Fibroblast of villous mesenchyme (primary cell): ENCODE measurements at regions not wholly inside any gene's neighbourhood (a gene's known extent, or its start where the extent isn't known, plus 50 kb on each side); places are given as distances from the start of the nearest gene placed in this dataset.

Experiments used
- DNase-seq: peaks from one replicate; pipeline ENCODE4 v3.0.0-alpha.2; 2010; ENCODE audit warnings: low read depth
- H3K4me3 ChIP-seq: 2 replicates; pipeline ENCODE4 v1.5.1; 2011; ENCODE audit warnings: low read depth, mild to moderate bottlenecking, low read length
- TF ChIP-seq, protein P1 (sequence below): IDR thresholded peaks from 2 replicates; pipeline ENCODE4 v1.5.1; 2012; ENCODE audit warnings: low read depth, mild to moderate bottlenecking, low read length; ENCODE audit not compliant: insufficient read depth

DNA sequence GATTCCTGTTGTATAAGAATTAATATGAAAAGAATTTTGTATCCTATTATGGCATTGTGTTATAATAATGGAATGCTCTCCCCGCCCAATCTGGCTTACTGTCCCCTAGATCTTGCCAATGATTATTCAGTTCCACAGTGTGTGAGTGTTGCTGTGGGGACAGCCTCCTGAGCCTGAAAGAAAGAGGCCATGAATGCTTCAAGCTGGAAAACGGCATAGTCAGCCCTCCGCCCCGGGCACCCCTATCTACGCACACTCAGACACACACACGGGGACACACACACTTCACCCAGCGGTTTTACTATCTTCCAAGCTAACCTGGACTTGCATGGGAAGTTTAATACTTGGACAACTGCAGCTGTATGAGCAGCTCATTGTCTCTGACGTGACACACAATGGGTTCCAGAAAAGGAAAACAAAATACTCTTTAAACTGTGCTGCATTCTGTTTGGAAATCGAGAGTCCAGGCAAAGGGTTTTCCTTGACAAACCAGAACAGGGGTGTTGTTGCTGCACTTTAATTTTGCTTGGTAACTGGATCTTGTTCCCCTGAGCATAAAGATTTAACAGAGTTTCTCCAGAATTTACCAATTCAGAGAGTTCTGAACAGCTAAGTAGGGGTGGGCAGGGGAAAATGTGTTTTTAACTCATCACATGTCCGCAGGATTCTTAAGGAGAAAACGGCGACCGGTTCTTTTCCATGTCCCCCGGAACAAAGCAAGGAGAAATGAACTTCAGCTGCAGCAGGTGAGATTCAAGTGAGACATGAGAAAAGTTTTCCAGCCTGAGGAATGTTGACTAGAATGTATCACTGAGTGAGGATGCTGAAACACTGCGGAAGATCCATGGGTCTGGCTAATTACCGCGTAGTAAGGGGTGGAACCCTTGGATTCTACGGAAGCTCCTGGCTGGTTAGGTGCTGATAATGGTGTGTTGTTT is 472.9 kb downstream of the FOXO1 start:
- no peak for DNase-seq
- TF ChIP-seq, protein P1, sequence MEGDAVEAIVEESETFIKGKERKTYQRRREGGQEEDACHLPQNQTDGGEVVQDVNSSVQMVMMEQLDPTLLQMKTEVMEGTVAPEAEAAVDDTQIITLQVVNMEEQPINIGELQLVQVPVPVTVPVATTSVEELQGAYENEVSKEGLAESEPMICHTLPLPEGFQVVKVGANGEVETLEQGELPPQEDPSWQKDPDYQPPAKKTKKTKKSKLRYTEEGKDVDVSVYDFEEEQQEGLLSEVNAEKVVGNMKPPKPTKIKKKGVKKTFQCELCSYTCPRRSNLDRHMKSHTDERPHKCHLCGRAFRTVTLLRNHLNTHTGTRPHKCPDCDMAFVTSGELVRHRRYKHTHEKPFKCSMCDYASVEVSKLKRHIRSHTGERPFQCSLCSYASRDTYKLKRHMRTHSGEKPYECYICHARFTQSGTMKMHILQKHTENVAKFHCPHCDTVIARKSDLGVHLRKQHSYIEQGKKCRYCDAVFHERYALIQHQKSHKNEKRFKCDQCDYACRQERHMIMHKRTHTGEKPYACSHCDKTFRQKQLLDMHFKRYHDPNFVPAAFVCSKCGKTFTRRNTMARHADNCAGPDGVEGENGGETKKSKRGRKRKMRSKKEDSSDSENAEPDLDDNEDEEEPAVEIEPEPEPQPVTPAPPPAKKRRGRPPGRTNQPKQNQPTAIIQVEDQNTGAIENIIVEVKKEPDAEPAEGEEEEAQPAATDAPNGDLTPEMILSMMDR, result no peak
- no peak overlapping the region for H3K4me3 ChIP-seq

DNA sequence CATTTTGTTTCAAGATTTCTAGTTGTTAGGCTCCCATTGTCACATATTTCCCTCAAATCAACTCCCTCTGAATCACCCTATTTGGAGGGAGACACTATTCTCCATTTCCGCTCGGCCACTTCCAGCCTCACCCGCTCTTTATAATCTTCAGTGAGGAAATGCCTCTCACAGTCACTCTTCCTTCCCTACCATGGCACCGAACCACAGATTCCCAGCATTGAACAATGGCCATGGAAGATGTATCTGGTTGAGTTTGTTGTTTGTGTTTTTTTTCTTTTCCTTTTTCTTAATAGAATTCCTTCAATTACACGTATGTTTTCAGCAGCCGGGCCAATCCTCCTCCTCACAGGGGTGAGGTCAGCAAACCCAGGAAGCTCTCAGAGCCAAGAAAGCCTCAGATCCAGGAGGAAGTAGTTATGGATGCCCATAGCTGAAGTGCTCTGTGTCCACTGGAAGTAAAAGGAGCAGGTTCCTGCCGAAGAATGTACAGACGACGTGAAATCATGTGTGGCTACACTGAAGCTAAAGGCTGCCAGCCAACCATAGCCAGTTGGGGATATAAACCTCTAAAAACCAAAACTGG is 472.1 kb downstream of the FOXO1 start:
- TF ChIP-seq, protein P1, result no peak
- no peak for DNase-seq
- H3K4me3 ChIP-seq, result no peak overlapping the region

DNA sequence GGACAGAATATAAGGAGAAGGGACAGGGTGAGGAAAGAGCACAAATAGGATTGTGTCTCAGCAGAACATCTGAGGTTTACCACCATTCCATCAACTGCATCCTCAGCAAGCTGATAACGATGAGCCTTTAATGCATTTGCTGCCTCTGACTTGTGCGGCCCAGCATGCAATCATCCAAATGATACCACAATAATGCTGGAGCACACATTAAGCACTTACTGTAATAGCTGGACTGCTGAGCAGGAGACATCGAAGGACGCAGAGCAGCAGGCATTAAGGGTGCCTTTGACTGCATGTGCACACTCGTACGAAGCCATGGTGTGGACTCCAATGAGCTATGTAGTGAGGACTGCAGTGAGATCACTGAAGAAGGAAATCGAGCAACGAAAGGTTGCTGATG is 469.4 kb downstream of the FOXO1 start:
- TF ChIP-seq, protein P1, result no peak
- H3K4me3 ChIP-seq, result no peak overlapping the region
- no peak for DNase-seq

DNA sequence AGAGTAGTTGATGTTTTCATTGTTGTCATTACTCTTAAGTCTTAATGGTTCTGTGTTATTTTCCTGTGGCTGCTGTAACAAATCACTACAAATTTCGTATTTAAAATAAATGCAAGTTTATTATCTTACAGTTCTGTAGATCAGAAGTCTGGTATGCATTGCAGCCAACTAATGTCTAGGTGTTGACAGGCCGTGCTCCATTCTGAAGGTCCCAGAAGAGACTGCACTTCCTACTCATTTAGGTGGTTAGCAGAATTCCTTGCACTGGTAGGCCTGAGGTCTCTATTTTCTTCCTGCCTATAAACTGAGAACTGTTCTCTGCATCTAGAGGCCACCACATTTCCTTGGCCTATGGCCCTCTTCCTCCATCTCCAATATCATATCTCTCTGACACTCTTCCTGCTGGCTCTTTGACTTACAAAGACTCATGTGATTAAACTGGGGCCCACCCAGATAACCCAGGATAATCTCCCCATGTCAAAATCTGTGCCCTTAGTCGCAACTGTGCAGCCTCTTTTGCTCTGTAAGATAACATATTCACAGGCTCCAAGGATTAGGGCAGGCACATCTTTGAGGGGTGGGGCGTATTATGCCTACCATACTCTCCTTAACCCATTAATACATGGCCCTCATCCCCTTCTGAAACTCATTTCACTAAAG is 468.4 kb downstream of the FOXO1 start:
- no peak for DNase-seq
- no peak overlapping the region for H3K4me3 ChIP-seq
- TF ChIP-seq, protein P1, result no peak

DNA sequence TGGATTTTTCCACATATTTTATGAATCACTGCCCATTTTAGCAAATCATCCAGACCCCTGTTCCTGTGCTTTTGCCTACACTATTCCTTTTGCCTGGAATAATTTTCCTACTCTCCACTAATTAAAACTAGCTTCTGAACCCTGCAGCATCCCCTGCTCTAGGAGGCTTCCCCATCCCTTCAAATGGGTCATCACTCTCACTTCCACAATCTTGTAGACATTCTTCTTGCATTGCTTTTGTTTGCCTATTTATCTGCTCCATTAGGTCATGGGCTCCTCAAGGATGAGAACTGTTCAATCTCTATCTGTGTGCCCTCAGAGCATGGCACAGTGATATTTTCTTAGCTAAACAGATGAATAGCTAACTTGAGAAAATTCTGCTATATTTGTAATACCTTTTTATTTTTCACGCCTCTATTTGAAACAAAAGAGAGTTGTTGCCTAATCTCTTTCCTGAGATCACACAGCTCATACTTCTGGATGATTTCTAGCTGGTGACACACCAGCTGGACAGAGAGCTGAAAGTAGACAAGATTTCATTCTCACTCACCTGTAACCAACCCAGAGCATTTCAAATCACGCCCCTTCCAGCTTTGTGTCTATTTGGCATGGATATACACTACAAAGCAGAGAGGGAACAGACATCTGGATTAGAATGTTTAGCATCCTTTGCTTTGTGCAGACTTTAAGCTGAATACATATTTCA is 466.0 kb downstream of the FOXO1 start:
- TF ChIP-seq, protein P1, result no peak

DNA sequence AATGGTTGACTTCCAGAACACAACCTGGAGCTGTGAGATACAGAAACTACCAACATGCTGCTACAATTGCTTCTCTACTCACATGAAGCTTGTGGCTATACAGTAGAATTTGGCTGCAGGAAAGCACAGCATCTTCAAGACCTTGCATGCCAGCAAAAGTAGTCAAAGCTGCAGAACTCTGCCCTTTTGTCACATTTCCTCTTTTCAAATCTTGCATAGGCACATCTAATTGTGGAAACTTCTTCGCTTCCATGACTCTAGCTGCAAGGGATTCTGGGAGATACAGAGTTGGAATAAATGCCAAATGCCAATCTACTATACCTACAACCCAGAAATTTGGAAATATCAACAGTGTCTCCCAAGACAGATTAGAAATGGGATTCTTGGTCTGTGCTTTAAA is 462.2 kb downstream of the FOXO1 start:
- TF ChIP-seq, protein P1, result no peak
- DNase-seq, result no peak
- H3K4me3 ChIP-seq, result no peak overlapping the region

More for the DNA sequence above, 466.0 kb downstream of the FOXO1 start:
- no peak overlapping the region for H3K4me3 ChIP-seq
- no peak for DNase-seq
